ENCODE measurements at regions not wholly inside any gene's neighbourhood (a gene's known extent, or its start where the extent isn't known, plus 50 kb on each side); places are given as distances from the start of the nearest gene placed in this dataset.

DNA sequence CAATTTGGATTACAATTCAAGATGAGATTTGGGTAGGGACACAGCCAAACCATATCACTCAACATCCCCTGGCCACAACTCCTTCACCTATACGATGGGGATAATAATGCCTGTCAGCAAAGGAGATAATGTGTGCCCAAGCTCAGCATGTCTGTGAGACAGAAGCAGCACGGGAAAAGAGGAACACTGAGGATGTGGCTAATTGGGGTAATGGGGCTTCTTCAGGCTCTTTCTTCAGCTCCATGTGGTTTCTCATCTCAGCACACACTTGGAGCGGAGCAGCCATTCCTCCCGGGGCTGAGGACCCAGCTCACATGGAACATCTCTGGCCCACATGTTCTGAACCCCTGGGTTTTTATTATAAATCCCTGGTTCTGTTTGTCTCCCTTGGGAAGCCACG lies 136.0 kb upstream of the NAMPT start:
- no peak for TF ChIP-seq POLR2A (IDR thresholded peaks at IDR 0.05; ENCODE audit: low read length)
- no peak for TF ChIP-seq GATA1 (IDR thresholded peaks at IDR 0.05; ENCODE audit: low read depth, low read length)

Measured in erythroblast (primary cell).